Neural cell (in vitro differentiated cells): ENCODE measurements at regions not wholly inside any gene's neighbourhood (a gene's known extent, or its start where the extent isn't known, plus 50 kb on each side); places are given as distances from the start of the nearest gene placed in this dataset.

ENCODE experiments used
- H2AFZ ChIP-seq: fragments of 200-600, 300-800 bp; sonication (generic), shearing (Covaris generic); 2 replicates; pipeline ENCODE4 v1.6.0; 2014; ENCODE audit warnings: low read depth, mild to moderate bottlenecking, antibody characterized with exemption, low read length, moderate library complexity
- H3F3A ChIP-seq: fragments of 200-600 bp; shearing (Covaris generic); 2 replicates; pipeline ENCODE4 v1.6.1; 2016; ENCODE audit warnings: mild to moderate bottlenecking, moderate library complexity, mixed read lengths, antibody characterized with exemption, low read length; ENCODE audit not compliant: insufficient read depth, poor library complexity, severe bottlenecking
- H3K27ac ChIP-seq: fragments of 200-600, 300-800 bp; sonication (generic), shearing (Covaris generic); 2 replicates; pipeline ENCODE4 v1.5.1; 2014; ENCODE audit warnings: mild to moderate bottlenecking, low read length, moderate library complexity
- H3K27me3 ChIP-seq: fragments of 300-800, 200-600 bp; sonication (generic), shearing (Covaris generic); 2 replicates; pipeline ENCODE4 v1.6.0; 2014; ENCODE audit warnings: mild to moderate bottlenecking, low read depth, low read length, moderate library complexity; ENCODE audit not compliant: insufficient read depth
- H3K36me3 ChIP-seq: fragments of 300-800, 200-600 bp; sonication (generic), shearing (Covaris generic); 2 replicates; pipeline ENCODE4 v1.5.1; 2014; ENCODE audit warnings: mild to moderate bottlenecking, antibody characterized with exemption, low read length, moderate library complexity; ENCODE audit not compliant: insufficient read depth
- H3K4me2 ChIP-seq: fragments of 300-800, 200-600 bp; sonication (generic), shearing (Covaris generic); 2 replicates; pipeline ENCODE4 v1.6.0; 2014; ENCODE audit warnings: mild to moderate bottlenecking, low read length
- H3K4me3 ChIP-seq: fragments of 300-800, 200-600 bp; sonication (generic), shearing (Covaris generic); 2 replicates; pipeline ENCODE4 v1.5.1; 2014; ENCODE audit warnings: mild to moderate bottlenecking, low read length, moderate library complexity
- H3K79me2 ChIP-seq: fragments of 200-600 bp; shearing (Covaris generic); replicated peaks from 2 replicates; pipeline ENCODE4 v1.6.0; 2014; ENCODE audit warnings: mild to moderate bottlenecking, low read length, moderate library complexity; ENCODE audit not compliant: insufficient read depth
- H3K9ac ChIP-seq: fragments of 300-800, 200-600 bp; sonication (generic), shearing (Covaris generic); 2 replicates; pipeline ENCODE4 v1.6.1; 2016; ENCODE audit warnings: mild to moderate bottlenecking, low read length, mixed read lengths
- H3K9me2 ChIP-seq: fragments of 200-600 bp; shearing (Covaris generic); 2 replicates; pipeline ENCODE4 v1.6.1; 2016; ENCODE audit warnings: mild to moderate bottlenecking, low read length, mixed read lengths; ENCODE audit not compliant: insufficient read depth
- H3K9me3 ChIP-seq: fragments of 200-600, 300-800 bp; sonication (generic), shearing (Covaris generic); 2 replicates; pipeline ENCODE4 v1.6.1; 2016; ENCODE audit warnings: mild to moderate bottlenecking, mixed run types, low read length, moderate library complexity, mixed read lengths
- H4K20me1 ChIP-seq: fragments of 200-600 bp; shearing (Covaris generic); 2 replicates; pipeline ENCODE4 v1.6.1; 2016; ENCODE audit warnings: mild to moderate bottlenecking, mixed run types; ENCODE audit not compliant: insufficient read depth
- CTCF ChIP-seq: fragments of 450-650 bp; IDR thresholded peaks from 2 replicates; pipeline ENCODE4 v1.5.1; 2014; ENCODE audit warnings: antibody characterized with exemption, mild to moderate bottlenecking, moderate library complexity; ENCODE audit not compliant: poor library complexity, severe bottlenecking
- EP300 ChIP-seq: fragments of 450-650 bp; conservative IDR thresholded peaks from 2 replicates; pipeline ENCODE4 v1.6.1; 2014; ENCODE audit warnings: antibody characterized with exemption, mild to moderate bottlenecking, moderate library complexity; ENCODE audit not compliant: poor library complexity, severe bottlenecking
- EZH2 ChIP-seq: fragments of 200-600, 300-800 bp; shearing (Covaris generic), sonication (generic); IDR thresholded peaks from 2 replicates; pipeline ENCODE4 v1.6.1; 2014; ENCODE audit warnings: antibody characterized with exemption, low read length, borderline replicate concordance, mild to moderate bottlenecking; ENCODE audit not compliant: insufficient read depth, poor library complexity, severe bottlenecking
- MXI1 ChIP-seq: fragments of 450-650 bp; conservative IDR thresholded peaks from 2 replicates; pipeline ENCODE4 v1.6.1; 2014; ENCODE audit warnings: antibody characterized with exemption, mild to moderate bottlenecking; ENCODE audit not compliant: poor library complexity, severe bottlenecking
- POLR2AphosphoS5 ChIP-seq: IDR thresholded peaks from 2 replicates; pipeline ENCODE4 v1.6.1; 2012
- RAD21 ChIP-seq: fragments of 450-650 bp; conservative IDR thresholded peaks from 2 replicates; pipeline ENCODE4 v1.6.1; 2014; ENCODE audit warnings: antibody characterized with exemption, mild to moderate bottlenecking, moderate library complexity
- SMC3 ChIP-seq: fragments of 450-650 bp; conservative IDR thresholded peaks from 2 replicates; pipeline ENCODE4 v1.6.1; 2014; ENCODE audit warnings: antibody characterized with exemption, mild to moderate bottlenecking, moderate library complexity; ENCODE audit not compliant: poor library complexity
- TAF1 ChIP-seq: IDR thresholded peaks from 2 replicates; pipeline ENCODE4 v1.6.1; 2012; ENCODE audit warnings: low read depth
- TF ChIP-seq, protein P1 (sequence below): IDR thresholded peaks from 2 replicates; pipeline ENCODE4 v1.6.1; 2012; ENCODE audit warnings: borderline replicate concordance

DNA sequence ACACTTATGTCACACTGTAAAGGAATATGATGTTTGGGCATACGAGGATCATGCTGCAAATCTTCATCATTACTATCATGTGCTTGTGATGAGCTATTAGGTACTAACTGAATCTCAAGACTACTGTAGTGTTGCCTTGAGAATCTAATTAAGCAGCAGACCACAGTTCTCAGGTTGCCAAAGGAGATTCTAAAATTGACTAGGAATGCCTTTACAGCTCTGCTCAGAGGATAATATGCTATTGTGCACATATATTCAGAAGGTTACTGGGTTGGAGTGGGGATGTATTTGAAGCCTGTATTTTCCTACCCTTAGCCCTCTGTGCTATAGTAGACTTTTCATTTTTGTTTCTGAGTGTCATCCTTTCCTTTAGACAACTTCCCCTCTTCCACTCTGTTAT, 175.1 kb downstream of the CDH19 start:
- Histone ChIP-seq H3K27me3 (no peaks in the 10 kb centered on the region), H4K20me1 (no peaks in the 10 kb centered on the region), H3K4me3 (no peak overlapping the region), H3K36me3 (no peaks in the 10 kb centered on the region), H3K9me2 (no peaks in the 10 kb centered on the region), H3K79me2 (no peaks in the 10 kb centered on the region), H3K27ac (no peak overlapping the region), H3K9me3 (no peaks in the 10 kb centered on the region), H3F3A (no peaks in the 10 kb centered on the region), H3K4me2 (no peak overlapping the region), H2AFZ (no peak overlapping the region), H3K9ac (no peak overlapping the region)
- TF ChIP-seq EP300 (no peak), MXI1 (no peak), SMC3 (no peak), RAD21 (no peak), EZH2 (no peak), TAF1 (no peak), POLR2AphosphoS5 (no peak), CTCF (no peak)
- TF ChIP-seq, protein P1, sequence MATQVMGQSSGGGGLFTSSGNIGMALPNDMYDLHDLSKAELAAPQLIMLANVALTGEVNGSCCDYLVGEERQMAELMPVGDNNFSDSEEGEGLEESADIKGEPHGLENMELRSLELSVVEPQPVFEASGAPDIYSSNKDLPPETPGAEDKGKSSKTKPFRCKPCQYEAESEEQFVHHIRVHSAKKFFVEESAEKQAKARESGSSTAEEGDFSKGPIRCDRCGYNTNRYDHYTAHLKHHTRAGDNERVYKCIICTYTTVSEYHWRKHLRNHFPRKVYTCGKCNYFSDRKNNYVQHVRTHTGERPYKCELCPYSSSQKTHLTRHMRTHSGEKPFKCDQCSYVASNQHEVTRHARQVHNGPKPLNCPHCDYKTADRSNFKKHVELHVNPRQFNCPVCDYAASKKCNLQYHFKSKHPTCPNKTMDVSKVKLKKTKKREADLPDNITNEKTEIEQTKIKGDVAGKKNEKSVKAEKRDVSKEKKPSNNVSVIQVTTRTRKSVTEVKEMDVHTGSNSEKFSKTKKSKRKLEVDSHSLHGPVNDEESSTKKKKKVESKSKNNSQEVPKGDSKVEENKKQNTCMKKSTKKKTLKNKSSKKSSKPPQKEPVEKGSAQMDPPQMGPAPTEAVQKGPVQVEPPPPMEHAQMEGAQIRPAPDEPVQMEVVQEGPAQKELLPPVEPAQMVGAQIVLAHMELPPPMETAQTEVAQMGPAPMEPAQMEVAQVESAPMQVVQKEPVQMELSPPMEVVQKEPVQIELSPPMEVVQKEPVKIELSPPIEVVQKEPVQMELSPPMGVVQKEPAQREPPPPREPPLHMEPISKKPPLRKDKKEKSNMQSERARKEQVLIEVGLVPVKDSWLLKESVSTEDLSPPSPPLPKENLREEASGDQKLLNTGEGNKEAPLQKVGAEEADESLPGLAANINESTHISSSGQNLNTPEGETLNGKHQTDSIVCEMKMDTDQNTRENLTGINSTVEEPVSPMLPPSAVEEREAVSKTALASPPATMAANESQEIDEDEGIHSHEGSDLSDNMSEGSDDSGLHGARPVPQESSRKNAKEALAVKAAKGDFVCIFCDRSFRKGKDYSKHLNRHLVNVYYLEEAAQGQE: no peak

- Histone ChIP-seq H3K4me3 (no peak overlapping the region), H3K36me3 (no peaks in the 10 kb centered on the region), H3K9ac (no peak overlapping the region), H3K79me2 (no peaks in the 10 kb centered on the region), H3K4me2 (no peak overlapping the region), H3K27ac (no peak overlapping the region), H4K20me1 (no peaks in the 10 kb centered on the region), H3F3A (no peaks in the 10 kb centered on the region), H3K9me2 (no peaks in the 10 kb centered on the region), H3K27me3 (no peaks in the 10 kb centered on the region), H2AFZ (no peak overlapping the region), H3K9me3 (no peaks in the 10 kb centered on the region)
- TF ChIP-seq, protein P1: no peak
- TF ChIP-seq MXI1 (no peak), EP300 (no peak), SMC3 (no peak), EZH2 (no peak), RAD21 (no peak), CTCF (no peak), TAF1 (no peak), POLR2AphosphoS5 (no peak)
Observed at GRCh38 chr18:66419400-66419799, 184.5 kb downstream of the CDH19 start.
